MCF 10A (cell line): ENCODE measurements at regions not wholly inside any gene's neighbourhood (a gene's known extent, or its start where the extent isn't known, plus 50 kb on each side); places are given as distances from the start of the nearest gene placed in this dataset.

ENCODE experiments used
- BruUV-seq: library from RNA; stranded (reverse); fragments of 400-500 nt; replicated peaks from 2 replicates; lab custom pipeline; 2021; lab: Mats Ljungman, UMichigan
- CTCF ChIA-PET: fragments of 300-600 bp; sonication (Branson Sonifier 250); formaldehyde crosslinking; extraction: SDS; loops from one replicate; lab custom pipeline; 2021; ENCODE audit warnings: antibody characterized with exemption, inconsistent platforms; lab: Yijun Ruan, JAX
- POLR2A ChIA-PET: fragments of 300-600, 350-650 bp; sonication (Branson Sonifier 250); formaldehyde crosslinking; extraction: SDS; loops from one replicate; lab custom pipeline; 2020; ENCODE audit warnings: antibody characterized with exemption, inconsistent platforms; lab: Yijun Ruan, JAX
- DNase-seq: peaks from one replicate; pipeline ENCODE4 v3.0.0-alpha.2; 2018; ENCODE audit not compliant: unreplicated experiment
- H3K27ac Mint-ChIP-seq: one replicate; pipeline ENCODE4 v1.8.0; 2022; ENCODE audit warnings: mild to moderate bottlenecking, low read depth, mixed read lengths; ENCODE audit not compliant: unreplicated experiment
- H3K27me3 Mint-ChIP-seq: one replicate; pipeline ENCODE4 v1.8.0; 2022; ENCODE audit warnings: mixed read lengths; ENCODE audit not compliant: insufficient read depth, unreplicated experiment
- H3K36me3 Mint-ChIP-seq: one replicate; pipeline ENCODE4 v1.8.0; 2022; ENCODE audit warnings: mild to moderate bottlenecking, moderate library complexity, mixed read lengths; ENCODE audit not compliant: insufficient read depth, unreplicated experiment
- H3K4me1 Mint-ChIP-seq: one replicate; pipeline ENCODE4 v1.8.0; 2022; ENCODE audit warnings: mixed read lengths; ENCODE audit not compliant: insufficient read depth, unreplicated experiment
- H3K4me3 Mint-ChIP-seq: one replicate; pipeline ENCODE4 v1.8.0; 2022; ENCODE audit warnings: mild to moderate bottlenecking, moderate library complexity, mixed read lengths; ENCODE audit not compliant: unreplicated experiment
- H3K9me3 Mint-ChIP-seq: one replicate; pipeline ENCODE4 v1.8.0; 2022; ENCODE audit warnings: mixed read lengths; ENCODE audit not compliant: unreplicated experiment
- intact Hi-C: fragments of 100-400 bp; cut with micrococcal nuclease; formaldehyde crosslinking; loops from 2 replicates; pipeline ENCODE4 v1.14.1; 2022
- TF ChIP-seq, protein P1 (sequence below): fragments of 200-600 bp; IDR thresholded peaks from one replicate; pipeline ENCODE4 v1.8.0; 2022; ENCODE audit warnings: antibody characterized with exemption, mild to moderate bottlenecking; ENCODE audit not compliant: unreplicated experiment

DNA sequence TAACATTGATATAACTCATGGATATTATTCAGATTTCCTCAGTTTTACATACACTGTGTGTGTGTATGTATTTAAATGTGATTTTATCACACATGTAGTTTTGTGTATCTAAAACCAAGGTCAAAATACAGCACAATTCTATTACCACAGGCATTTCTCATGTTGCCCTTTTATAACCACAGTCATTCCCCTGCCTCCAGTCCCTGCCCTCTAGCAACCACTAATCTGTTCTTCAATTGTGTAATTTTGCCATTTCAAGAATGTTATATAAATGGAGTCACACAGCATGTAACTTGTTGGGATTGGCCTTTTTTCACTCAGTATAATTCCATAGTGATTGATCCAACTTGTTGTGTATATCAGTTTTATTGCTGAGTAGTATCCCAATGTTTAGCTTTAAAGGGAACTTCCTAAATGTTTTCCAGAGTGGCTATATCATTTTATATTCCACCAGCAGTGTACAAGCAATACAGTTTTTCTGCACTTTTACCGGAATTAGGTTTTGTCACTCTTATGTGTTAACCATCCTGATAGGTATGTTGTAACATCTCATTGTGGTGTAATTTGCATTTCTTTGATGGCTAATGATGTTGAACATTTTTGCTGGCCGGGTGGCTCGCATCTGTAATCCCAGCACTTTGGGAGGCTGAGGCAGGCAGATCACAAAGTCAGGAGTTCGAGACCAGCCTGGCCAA lies 338.2 kb downstream of the SOX4 start:
- no peak overlapping the region for H3K27ac Mint-ChIP-seq
- peaks cover 6% of the 10 kb centered on the region for H3K36me3 Mint-ChIP-seq
- POLR2A ChIA-PET: no interaction called here
- CTCF ChIA-PET: interaction anchor here (0.6 to 1.0 kb wide), 2 partner anchors 335 to 1779 kb away, joined by 3 read pairs; no protein-coding TSS in a partner anchor
- TF ChIP-seq, protein P1, sequence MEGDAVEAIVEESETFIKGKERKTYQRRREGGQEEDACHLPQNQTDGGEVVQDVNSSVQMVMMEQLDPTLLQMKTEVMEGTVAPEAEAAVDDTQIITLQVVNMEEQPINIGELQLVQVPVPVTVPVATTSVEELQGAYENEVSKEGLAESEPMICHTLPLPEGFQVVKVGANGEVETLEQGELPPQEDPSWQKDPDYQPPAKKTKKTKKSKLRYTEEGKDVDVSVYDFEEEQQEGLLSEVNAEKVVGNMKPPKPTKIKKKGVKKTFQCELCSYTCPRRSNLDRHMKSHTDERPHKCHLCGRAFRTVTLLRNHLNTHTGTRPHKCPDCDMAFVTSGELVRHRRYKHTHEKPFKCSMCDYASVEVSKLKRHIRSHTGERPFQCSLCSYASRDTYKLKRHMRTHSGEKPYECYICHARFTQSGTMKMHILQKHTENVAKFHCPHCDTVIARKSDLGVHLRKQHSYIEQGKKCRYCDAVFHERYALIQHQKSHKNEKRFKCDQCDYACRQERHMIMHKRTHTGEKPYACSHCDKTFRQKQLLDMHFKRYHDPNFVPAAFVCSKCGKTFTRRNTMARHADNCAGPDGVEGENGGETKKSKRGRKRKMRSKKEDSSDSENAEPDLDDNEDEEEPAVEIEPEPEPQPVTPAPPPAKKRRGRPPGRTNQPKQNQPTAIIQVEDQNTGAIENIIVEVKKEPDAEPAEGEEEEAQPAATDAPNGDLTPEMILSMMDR: no peak
- H3K27me3 Mint-ChIP-seq: no peaks in the 10 kb centered on the region
- no peaks in the 10 kb centered on the region for H3K9me3 Mint-ChIP-seq
- H3K4me3 Mint-ChIP-seq: no peak overlapping the region
- no peaks in the 10 kb centered on the region for H3K4me1 Mint-ChIP-seq
- intact Hi-C loops: loop anchor here (10.0 kb wide), 2 partner anchors 973 to 1367 kb away; no protein-coding TSS in a partner anchor
- BruUV-seq: no TSS peak
- DNase-seq: no peak

DNA sequence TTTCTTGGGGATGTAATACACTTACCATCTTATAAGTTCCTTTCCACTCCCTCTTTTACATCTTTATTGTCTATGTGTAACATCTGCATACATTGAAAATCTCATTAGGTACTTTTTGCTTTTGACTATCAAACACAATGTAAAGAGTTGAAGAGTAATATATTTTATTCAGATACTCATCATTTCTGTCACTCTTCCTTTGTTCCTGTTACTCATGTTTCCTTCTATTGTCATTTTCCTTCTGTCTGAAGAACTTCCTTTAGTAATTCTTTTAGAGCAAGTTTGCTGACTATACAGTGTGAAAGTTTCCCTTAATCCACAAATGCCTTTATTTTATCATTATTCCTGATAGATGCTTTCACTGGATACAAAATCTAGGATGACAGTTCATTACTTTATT lies 339.8 kb downstream of the SOX4 start:
- Mint-ChIP-seq H3K4me3 (no peak overlapping the region), H3K27me3 (no peaks in the 10 kb centered on the region), H3K9me3 (no peaks in the 10 kb centered on the region), H3K27ac (no peak overlapping the region), H3K4me1 (no peaks in the 10 kb centered on the region), H3K36me3 (peaks cover 6% of the 10 kb centered on the region)
- TF ChIP-seq, protein P1: no peak
- no TSS peak for BruUV-seq
- no peak for DNase-seq
- ChIA-PET POLR2A (no interaction called here), CTCF (no interaction called here)
- intact Hi-C loops: loop anchor here (10.0 kb wide), 2 partner anchors 971 to 1369 kb away; no protein-coding TSS in a partner anchor

- Mint-ChIP-seq H3K9me3 (no peaks in the 10 kb centered on the region), H3K27me3 (no peaks in the 10 kb centered on the region), H3K36me3 (peaks cover 6% of the 10 kb centered on the region), H3K27ac (no peak overlapping the region), H3K4me3 (no peak overlapping the region), H3K4me1 (no peaks in the 10 kb centered on the region)
- CTCF ChIA-PET: interaction anchor here (0.5 to 1.0 kb wide), 4 partner anchors 15 to 806 kb away, joined by 3 to 6 read pairs (median 4); no protein-coding TSS in a partner anchor
- DNase-seq: no peak
- TF ChIP-seq, protein P1: no peak
- BruUV-seq: no TSS peak
- POLR2A ChIA-PET: no interaction called here
- intact Hi-C loops: loop anchor here (1.0 to 10.0 kb wide), 3 partner anchors 338 to 1370 kb away; no protein-coding TSS in a partner anchor
Observed at GRCh38 chr6:21935142-21935541, 341.6 kb downstream of the SOX4 start.

GRCh38 chr6:21935561-21936028 lies 342.0 kb downstream of the SOX4 start:
- Mint-ChIP-seq H3K36me3 (peaks cover 6% of the 10 kb centered on the region), H3K4me3 (no peak overlapping the region), H3K9me3 (no peaks in the 10 kb centered on the region), H3K27ac (no peak overlapping the region), H3K27me3 (no peaks in the 10 kb centered on the region), H3K4me1 (no peaks in the 10 kb centered on the region)
- intact Hi-C loops: loop anchor here (1.0 to 10.0 kb wide), 3 partner anchors 338 to 1371 kb away; no protein-coding TSS in a partner anchor
- TF ChIP-seq, protein P1: peak; percentile 32
- CTCF ChIA-PET: interaction anchor here (0.6 to 1.0 kb wide), 8 partner anchors 108 to 1372 kb away, joined by 3 to 6 read pairs (median 3); no protein-coding TSS in a partner anchor
- POLR2A ChIA-PET: no interaction called here
- no TSS peak for BruUV-seq
- DNase-seq: peak; percentile 62
